GM12872 (cell line): ENCODE measurements at regions not wholly inside any gene's neighbourhood (a gene's known extent, or its start where the extent isn't known, plus 50 kb on each side); places are given as distances from the start of the nearest gene placed in this dataset.

Experiments used
- CTCF ChIP-seq: IDR thresholded peaks from 3 replicates; pipeline ENCODE4 v1.5.1; 2011; ENCODE audit warnings: low read depth, mild to moderate bottlenecking, low read length, moderate library complexity; ENCODE audit not compliant: insufficient read depth

GRCh38 chr20:48426630-48427029 is 401.2 kb downstream of the PREX1 start:
- no peak for TF ChIP-seq CTCF

DNA sequence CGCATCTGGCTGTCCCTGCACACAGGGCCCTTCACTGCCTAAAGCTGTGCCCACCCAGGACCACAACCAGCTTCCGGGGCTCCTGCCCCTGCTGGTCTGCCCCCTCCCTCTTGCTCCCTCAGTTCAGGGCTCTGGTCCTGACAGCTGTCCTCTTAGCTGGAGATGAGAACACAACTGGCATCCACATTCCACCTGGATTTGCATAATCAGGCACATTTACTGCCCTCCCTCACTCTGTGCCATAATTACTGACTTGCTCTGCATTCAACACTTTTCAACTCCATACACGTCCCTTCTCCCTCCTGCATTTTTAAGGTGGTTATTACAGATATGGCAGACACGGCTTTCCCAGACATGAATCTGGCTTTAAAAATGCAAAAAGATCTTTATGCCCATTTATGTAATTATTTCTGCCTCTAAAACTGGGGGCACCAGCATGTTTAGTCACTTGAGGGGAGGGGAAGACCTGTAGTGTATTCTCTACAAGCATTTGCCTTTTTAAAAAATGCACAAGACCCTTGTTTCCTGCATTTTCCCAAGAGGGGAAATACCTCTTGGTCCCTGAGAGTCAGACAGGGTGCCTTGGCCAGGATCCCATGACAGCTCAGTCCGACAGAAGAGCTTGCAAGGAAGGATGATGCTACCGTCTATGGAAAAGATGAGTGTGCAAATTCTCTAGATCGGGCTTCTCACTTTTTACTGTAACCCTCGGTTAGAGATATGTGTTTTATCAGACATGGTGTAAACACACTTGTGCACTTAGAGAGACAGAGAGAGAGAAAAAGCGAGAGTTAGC is 401.8 kb downstream of the PREX1 start:
- no peak for TF ChIP-seq CTCF

GRCh38 chr20:48425321-48425720 is 402.5 kb downstream of the PREX1 start:
- TF ChIP-seq CTCF, result no peak

GRCh38 chr20:48422242-48422960 is 405.4 kb downstream of the PREX1 start:
- no peak for TF ChIP-seq CTCF

DNA sequence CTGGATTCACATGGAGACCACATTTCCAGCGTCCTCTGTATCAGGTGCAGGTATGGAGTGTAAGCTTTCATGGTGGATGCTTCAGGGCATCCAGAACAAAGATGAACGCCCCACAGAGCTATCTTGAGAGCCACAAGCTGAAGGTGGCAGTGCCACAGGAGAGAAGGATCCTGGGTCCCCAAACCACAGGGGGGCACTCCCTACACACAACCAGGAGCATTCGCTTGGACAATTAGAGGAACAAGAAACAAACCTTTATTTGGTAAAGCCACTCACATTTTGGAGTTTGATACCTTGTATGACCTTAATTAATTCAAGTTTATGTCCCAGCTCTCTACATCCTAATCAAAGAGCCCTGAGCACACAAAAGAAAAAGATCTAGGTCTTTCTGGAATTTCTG is 406.3 kb downstream of the PREX1 start:
- TF ChIP-seq CTCF, result no peak

- TF ChIP-seq CTCF, result no peak
Observed at GRCh38 chr20:48420176-48420575, 407.6 kb downstream of the PREX1 start.

DNA sequence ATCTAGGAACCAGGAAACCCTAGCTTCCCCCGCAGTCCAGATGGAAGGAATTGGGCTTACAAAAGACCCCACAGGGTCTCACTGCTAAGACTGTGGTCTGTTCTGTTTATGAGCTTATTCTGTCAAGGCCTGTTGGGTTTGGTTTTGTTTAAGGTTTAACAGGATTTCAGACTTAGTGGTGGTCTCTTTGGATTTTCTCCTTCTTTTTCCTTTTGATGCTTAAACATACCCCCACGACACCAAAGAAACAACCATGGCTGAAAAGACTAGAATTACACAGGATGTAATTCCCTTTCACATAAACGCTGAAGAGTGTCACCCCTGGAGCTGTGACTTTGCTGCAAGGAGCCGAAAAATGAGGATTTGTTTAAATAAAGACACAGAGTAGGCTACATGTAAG is 408.6 kb downstream of the PREX1 start:
- no peak for TF ChIP-seq CTCF
